Neural progenitor cell (in vitro differentiated cells): ENCODE measurements at regions not wholly inside any gene's neighbourhood (a gene's known extent, or its start where the extent isn't known, plus 50 kb on each side); places are given as distances from the start of the nearest gene placed in this dataset.

Source experiments
- EZH2 ChIP-seq: fragments of 200-600 bp; sonication (generic); IDR thresholded peaks from 2 replicates; pipeline ENCODE4 v1.6.1; 2017; ENCODE audit warnings: antibody characterized with exemption, mild to moderate bottlenecking, moderate library complexity
- EZH2phosphoT487 ChIP-seq: fragments of 200-600 bp; sonication (generic); IDR thresholded peaks from 2 replicates; pipeline ENCODE4 v1.6.1; 2017; ENCODE audit warnings: antibody characterized with exemption
- TF ChIP-seq, protein P1 (sequence below): fragments of 200-600 bp; sonication (generic); IDR thresholded peaks from 2 replicates; pipeline ENCODE4 v1.5.1; 2017; ENCODE audit warnings: antibody characterized with exemption, mild to moderate bottlenecking

DNA sequence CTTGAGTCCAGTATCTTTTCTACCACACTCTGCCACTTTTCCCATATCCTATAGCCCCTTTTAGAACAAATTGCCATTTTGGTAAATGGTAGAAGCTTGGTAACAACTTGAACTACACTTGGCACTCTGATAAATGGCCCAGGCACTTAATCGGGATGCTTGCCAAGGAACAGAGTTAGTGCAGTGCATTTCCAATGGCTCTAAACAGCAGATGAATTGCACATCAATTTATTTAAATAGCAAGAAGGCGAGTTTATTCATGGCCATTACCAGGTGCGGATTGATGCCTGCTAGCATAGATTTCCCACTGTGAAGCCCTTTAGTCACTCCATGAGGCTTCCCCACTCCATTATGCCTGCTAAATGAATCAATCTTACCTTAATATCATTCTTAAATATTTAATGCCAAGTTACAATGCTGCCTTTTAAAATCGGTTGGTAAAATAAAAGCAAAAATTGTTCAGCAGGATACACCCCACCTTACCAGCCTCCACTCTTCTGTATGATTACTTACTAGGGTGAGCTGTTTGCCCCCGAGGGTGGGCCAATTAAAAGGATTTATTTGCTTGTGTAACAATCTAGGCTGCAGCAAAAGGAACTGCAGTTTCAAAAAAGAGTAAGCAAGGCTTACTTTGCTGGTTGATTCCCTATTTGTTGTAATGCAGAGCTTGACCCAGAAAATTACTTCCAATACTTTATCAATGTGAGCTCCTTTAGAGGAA is 136.0 kb upstream of the ARHGAP42 start:
- TF ChIP-seq EZH2 (no peak), EZH2phosphoT487 (no peak)
- TF ChIP-seq, protein P1, sequence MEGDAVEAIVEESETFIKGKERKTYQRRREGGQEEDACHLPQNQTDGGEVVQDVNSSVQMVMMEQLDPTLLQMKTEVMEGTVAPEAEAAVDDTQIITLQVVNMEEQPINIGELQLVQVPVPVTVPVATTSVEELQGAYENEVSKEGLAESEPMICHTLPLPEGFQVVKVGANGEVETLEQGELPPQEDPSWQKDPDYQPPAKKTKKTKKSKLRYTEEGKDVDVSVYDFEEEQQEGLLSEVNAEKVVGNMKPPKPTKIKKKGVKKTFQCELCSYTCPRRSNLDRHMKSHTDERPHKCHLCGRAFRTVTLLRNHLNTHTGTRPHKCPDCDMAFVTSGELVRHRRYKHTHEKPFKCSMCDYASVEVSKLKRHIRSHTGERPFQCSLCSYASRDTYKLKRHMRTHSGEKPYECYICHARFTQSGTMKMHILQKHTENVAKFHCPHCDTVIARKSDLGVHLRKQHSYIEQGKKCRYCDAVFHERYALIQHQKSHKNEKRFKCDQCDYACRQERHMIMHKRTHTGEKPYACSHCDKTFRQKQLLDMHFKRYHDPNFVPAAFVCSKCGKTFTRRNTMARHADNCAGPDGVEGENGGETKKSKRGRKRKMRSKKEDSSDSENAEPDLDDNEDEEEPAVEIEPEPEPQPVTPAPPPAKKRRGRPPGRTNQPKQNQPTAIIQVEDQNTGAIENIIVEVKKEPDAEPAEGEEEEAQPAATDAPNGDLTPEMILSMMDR: no peak
